ENCODE measurements at regions not wholly inside any gene's neighbourhood (a gene's known extent, or its start where the extent isn't known, plus 50 kb on each side); places are given as distances from the start of the nearest gene placed in this dataset.
A peak's percentile ranks its signal among the peaks of the same experiment; 100 is the strongest.

- TF ChIP-seq, protein P1, sequence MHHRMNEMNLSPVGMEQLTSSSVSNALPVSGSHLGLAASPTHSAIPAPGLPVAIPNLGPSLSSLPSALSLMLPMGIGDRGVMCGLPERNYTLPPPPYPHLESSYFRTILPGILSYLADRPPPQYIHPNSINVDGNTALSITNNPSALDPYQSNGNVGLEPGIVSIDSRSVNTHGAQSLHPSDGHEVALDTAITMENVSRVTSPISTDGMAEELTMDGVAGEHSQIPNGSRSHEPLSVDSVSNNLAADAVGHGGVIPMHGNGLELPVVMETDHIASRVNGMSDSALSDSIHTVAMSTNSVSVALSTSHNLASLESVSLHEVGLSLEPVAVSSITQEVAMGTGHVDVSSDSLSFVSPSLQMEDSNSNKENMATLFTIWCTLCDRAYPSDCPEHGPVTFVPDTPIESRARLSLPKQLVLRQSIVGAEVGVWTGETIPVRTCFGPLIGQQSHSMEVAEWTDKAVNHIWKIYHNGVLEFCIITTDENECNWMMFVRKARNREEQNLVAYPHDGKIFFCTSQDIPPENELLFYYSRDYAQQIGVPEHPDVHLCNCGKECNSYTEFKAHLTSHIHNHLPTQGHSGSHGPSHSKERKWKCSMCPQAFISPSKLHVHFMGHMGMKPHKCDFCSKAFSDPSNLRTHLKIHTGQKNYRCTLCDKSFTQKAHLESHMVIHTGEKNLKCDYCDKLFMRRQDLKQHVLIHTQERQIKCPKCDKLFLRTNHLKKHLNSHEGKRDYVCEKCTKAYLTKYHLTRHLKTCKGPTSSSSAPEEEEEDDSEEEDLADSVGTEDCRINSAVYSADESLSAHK (tag by site-specific recombination; IDR thresholded peaks at IDR 0.05): no peak
- TF ChIP-seq ZBTB48 (tag by site-specific recombination; IDR thresholded peaks at IDR 0.05) (no peak), INSM2 (tag by site-specific recombination; IDR thresholded peaks at IDR 0.05) (peak; percentile 79), ZNF629 (tag by site-specific recombination; IDR thresholded peaks at IDR 0.05) (peak; percentile 68), TCF7L2 (IDR thresholded peaks at IDR 0.05; ENCODE audit: borderline replicate concordance, low read depth, low read length) (no peak), GLI4 (tag by site-specific recombination; IDR thresholded peaks at IDR 0.05) (no peak), ZNF114 (tag by site-specific recombination; IDR thresholded peaks at IDR 0.05) (no peak), ZEB2 (tag by site-specific recombination; IDR thresholded peaks at IDR 0.05) (peak; percentile 91), ZNF146 (tag by site-specific recombination; IDR thresholded peaks at IDR 0.05) (no peak), SALL2 (tag by site-specific recombination; IDR thresholded peaks at IDR 0.05; ENCODE audit: borderline replicate concordance) (no peak), ZNF513 (tag by site-specific recombination; IDR thresholded peaks at IDR 0.05) (no peak), ZNF169 (tag by site-specific recombination; IDR thresholded peaks at IDR 0.05) (no peak), ZNF548 (tag by site-specific recombination; IDR thresholded peaks at IDR 0.05) (no peak), ZBTB44 (tag by site-specific recombination; IDR thresholded peaks at IDR 0.05) (no peak), ZNF785 (tag by site-specific recombination; IDR thresholded peaks at IDR 0.05) (no peak)
- TF ChIP-seq, protein P2, sequence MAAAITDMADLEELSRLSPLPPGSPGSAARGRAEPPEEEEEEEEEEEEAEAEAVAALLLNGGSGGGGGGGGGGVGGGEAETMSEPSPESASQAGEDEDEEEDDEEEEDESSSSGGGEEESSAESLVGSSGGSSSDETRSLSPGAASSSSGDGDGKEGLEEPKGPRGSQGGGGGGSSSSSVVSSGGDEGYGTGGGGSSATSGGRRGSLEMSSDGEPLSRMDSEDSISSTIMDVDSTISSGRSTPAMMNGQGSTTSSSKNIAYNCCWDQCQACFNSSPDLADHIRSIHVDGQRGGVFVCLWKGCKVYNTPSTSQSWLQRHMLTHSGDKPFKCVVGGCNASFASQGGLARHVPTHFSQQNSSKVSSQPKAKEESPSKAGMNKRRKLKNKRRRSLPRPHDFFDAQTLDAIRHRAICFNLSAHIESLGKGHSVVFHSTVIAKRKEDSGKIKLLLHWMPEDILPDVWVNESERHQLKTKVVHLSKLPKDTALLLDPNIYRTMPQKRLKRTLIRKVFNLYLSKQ (tag by site-specific recombination; IDR thresholded peaks at IDR 0.05; ENCODE audit: borderline replicate concordance): no peak
- TF ChIP-seq, protein P3, sequence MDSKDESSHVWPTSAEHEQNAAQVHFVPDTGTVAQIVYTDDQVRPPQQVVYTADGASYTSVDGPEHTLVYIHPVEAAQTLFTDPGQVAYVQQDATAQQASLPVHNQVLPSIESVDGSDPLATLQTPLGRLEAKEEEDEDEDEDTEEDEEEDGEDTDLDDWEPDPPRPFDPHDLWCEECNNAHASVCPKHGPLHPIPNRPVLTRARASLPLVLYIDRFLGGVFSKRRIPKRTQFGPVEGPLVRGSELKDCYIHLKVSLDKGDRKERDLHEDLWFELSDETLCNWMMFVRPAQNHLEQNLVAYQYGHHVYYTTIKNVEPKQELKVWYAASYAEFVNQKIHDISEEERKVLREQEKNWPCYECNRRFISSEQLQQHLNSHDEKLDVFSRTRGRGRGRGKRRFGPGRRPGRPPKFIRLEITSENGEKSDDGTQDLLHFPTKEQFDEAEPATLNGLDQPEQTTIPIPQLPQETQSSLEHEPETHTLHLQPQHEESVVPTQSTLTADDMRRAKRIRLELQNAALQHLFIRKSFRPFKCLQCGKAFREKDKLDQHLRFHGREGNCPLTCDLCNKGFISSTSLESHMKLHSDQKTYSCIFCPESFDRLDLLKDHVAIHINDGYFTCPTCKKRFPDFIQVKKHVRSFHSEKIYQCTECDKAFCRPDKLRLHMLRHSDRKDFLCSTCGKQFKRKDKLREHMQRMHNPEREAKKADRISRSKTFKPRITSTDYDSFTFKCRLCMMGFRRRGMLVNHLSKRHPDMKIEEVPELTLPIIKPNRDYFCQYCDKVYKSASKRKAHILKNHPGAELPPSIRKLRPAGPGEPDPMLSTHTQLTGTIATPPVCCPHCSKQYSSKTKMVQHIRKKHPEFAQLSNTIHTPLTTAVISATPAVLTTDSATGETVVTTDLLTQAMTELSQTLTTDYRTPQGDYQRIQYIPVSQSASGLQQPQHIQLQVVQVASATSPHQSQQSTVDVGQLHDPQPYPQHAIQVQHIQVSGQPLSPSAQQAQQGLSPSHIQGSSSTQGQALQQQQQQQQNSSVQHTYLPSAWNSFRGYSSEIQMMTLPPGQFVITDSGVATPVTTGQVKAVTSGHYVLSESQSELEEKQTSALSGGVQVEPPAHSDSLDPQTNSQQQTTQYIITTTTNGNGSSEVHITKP (tag by site-specific recombination; IDR thresholded peaks at IDR 0.05): peak; percentile 45; the same call in 1 of the 2 replicates
Observed at GRCh38 chr2:18311420-18312195, 248.8 kb downstream of the RDH14 start (continued).

Measured in HEK293 (cell line).